ENCODE measurements at regions not wholly inside any gene's neighbourhood (a gene's known extent, or its start where the extent isn't known, plus 50 kb on each side); places are given as distances from the start of the nearest gene placed in this dataset.

DNA sequence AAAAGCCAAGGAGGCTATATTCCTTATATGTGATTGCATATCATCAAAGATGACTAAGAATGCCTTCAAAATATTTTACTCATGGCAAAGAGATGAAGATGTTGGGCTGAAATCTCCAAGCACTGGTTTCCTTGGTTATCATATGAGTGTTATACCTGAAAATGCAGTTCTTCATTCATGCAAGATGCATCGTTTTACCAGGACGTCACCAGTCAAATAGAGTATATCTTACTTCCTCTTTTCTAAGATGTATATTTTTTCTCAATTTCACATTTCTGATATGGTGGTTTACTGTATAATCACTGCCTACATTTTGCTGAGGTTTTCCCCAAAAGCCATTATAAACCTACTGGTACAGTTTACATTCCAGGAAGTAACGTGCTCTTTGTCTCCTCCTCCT lies 1085.7 kb downstream of the NCAM2 start:
- TF ChIP-seq CTCF (IDR thresholded peaks at IDR 0.05) (no peak), POLR2A (IDR thresholded peaks at IDR 0.05) (no peak)
